Kidney (tissue), 13 donors: ENCODE measurements at regions not wholly inside any gene's neighbourhood (a gene's known extent, or its start where the extent isn't known, plus 50 kb on each side); places are given as distances from the start of the nearest gene placed in this dataset.

Experiments
- DNase-seq, 5 donors: peaks; one replicate each; pipeline ENCODE4 v3.0.0-alpha.2; 2013 to 2020
- FAIRE-seq: peaks from 2 replicates; lab custom pipeline; 2012; peaks lifted over from hg19 to GRCh38; lab: Jason Lieb, UNC
- H3K27ac ChIP-seq, 2 donors: one replicate each; pipeline ENCODE4 v1.7.0; 2013; ENCODE audit warnings: low read depth in 2 of 2, low read length in 2 of 2, inconsistent platforms in 1 of 2
- H3K27me3 ChIP-seq: one replicate; pipeline ENCODE4 v1.7.1; 2013; ENCODE audit warnings: low read length, inconsistent platforms; ENCODE audit not compliant: control insufficient read depth, insufficient read depth
- H3K36me3 ChIP-seq, 3 donors: one replicate each; pipeline versions ENCODE4 v1.7.0 to v1.7.1; 2013; ENCODE audit warnings: low read length in 3 of 3, control low read depth in 1 of 3, inconsistent platforms in 1 of 3; ENCODE audit not compliant: insufficient read depth in 3 of 3, control insufficient read depth in 2 of 3
- H3K4me1 ChIP-seq, 3 donors: one replicate each; pipeline versions ENCODE4 v1.7.0 to v1.7.1; 2013; ENCODE audit warnings: low read length in 3 of 3, inconsistent platforms in 1 of 3, low read depth in 1 of 3; ENCODE audit not compliant: control insufficient read depth in 2 of 3, insufficient read depth in 2 of 3
- H3K4me3 ChIP-seq, 3 donors: one replicate each; pipeline versions ENCODE4 v1.7.0 to v1.8.1; 2013; ENCODE audit warnings: low read length in 3 of 3, control low read depth in 1 of 3, inconsistent platforms in 1 of 3
- H3K9ac ChIP-seq, 3 donors: one replicate each; pipeline versions ENCODE4 v1.7.0 to v1.7.1; 2013; ENCODE audit warnings: low read length in 3 of 3, control low read depth in 1 of 3, inconsistent platforms in 1 of 3
- H3K9me3 ChIP-seq, 3 donors: one replicate each; pipeline versions ENCODE4 v1.7.0 to v1.7.1; 2013; ENCODE audit warnings: low read length in 3 of 3, control low read depth in 1 of 3, inconsistent platforms in 1 of 3; ENCODE audit not compliant: control insufficient read depth in 2 of 3, insufficient read depth in 1 of 3
- CTCF ChIP-seq: IDR thresholded peaks from 3 replicates; pipeline ENCODE4 v1.5.1; 2012; ENCODE audit warnings: mild to moderate bottlenecking, moderate library complexity, borderline replicate concordance; ENCODE audit not compliant: insufficient read depth; ENCODE audit errors: extremely low read depth
- intact Hi-C: fragments of 100-400 bp; cut with DNase I; formaldehyde crosslinking; loops from one replicate; pipeline ENCODE4 v1.11.1; 2022
- donor health status: control.
- donor health status: control.
- donor health status: control.
- donor health status: control.
- donor health status: control.
- donor health status: DM: yes; HTN: yes; CAD: no.
- donor health status: Normal renal cell carcinoma (clear cell type).

- H3K27me3 ChIP-seq = no peaks in the 10 kb centered on the region
- FAIRE-seq (no peak), DNase-seq (no peak)
- H3K9me3 ChIP-seq = no peaks in the 10 kb centered on the region
- no peak for TF ChIP-seq CTCF
- no peaks in the 10 kb centered on the region for H3K36me3 ChIP-seq
- H3K27ac ChIP-seq = no peak overlapping the region
- no peaks in the 10 kb centered on the region for H3K4me1 ChIP-seq
- H3K9ac ChIP-seq = no peak overlapping the region
- intact Hi-C loops = no loop called here
- H3K4me3 ChIP-seq = no peak overlapping the region
Observed at GRCh38 chr12:23222801-23223200, 597.8 kb downstream of the ETNK1 start.

GRCh38 chr12:23228101-23228500 is 603.1 kb downstream of the ETNK1 start:
- H3K9me3 ChIP-seq = no peaks in the 10 kb centered on the region
- H3K4me3 ChIP-seq = no peak overlapping the region
- TF ChIP-seq CTCF = no peak
- intact Hi-C loops = no loop called here
- H3K27ac ChIP-seq = no peak overlapping the region
- no peaks in the 10 kb centered on the region for H3K27me3 ChIP-seq
- no peaks in the 10 kb centered on the region for H3K36me3 ChIP-seq
- no peak overlapping the region for H3K9ac ChIP-seq
- H3K4me1 ChIP-seq = no peaks in the 10 kb centered on the region
- DNase-seq (no peak), FAIRE-seq (no peak)

- no peaks in the 10 kb centered on the region for H3K36me3 ChIP-seq
- H3K27ac ChIP-seq = no peak overlapping the region
- no peak overlapping the region for H3K9ac ChIP-seq
- no peak for TF ChIP-seq CTCF
- DNase-seq (no peak), FAIRE-seq (no peak)
- H3K27me3 ChIP-seq = no peaks in the 10 kb centered on the region
- no peaks in the 10 kb centered on the region for H3K4me1 ChIP-seq
- no peaks in the 10 kb centered on the region for H3K9me3 ChIP-seq
- intact Hi-C loops = no loop called here
- H3K4me3 ChIP-seq = no peak overlapping the region
Observed at GRCh38 chr12:23230899-23231298, 605.9 kb downstream of the ETNK1 start.
